Omental fat pad (tissue), 3 donors: ENCODE measurements at regions not wholly inside any gene's neighbourhood (a gene's known extent, or its start where the extent isn't known, plus 50 kb on each side); places are given as distances from the start of the nearest gene placed in this dataset.

Source experiments
- ATAC-seq: fragments of 150-250 bp; one replicate; pipeline ENCODE4 v1.9.1; 2016; ENCODE audit warnings: mild to moderate bottlenecking, moderate library complexity; ENCODE audit not compliant: low FRiP score
- DNase-seq: peaks from one replicate; pipeline ENCODE4 v3.0.0-alpha.2; 2019; ENCODE audit warnings: low spot score
- TF ChIP-seq, protein P1 (sequence below), 3 donors: fragments of 450-650 bp; IDR thresholded peaks; one replicate each; pipeline ENCODE4 v1.5.1; 2016 to 2017; ENCODE audit warnings: antibody characterized with exemption in 3 of 3, mild to moderate bottlenecking in 3 of 3, moderate library complexity in 2 of 3

DNA sequence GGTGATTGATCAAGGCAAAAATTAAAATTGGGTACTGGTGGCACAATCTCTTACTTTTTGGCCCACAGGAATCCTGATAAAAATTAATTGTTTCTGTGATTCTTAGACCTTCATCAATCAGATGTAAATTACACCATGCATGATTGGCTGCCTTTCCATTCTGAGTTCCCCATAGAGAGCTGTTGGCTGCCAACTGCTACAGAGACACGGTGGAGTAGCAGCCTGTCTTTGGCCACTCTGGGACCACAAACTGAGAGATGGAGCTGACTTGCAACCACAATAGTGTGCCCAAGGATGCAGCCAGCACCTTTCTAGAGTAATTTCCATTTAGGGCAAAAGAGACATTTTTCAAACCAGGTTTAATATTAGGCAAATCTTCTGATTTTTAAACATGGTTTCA, 274.3 kb upstream of the MMS22L start:
- ATAC-seq (no peak), DNase-seq (no peak)

DNA sequence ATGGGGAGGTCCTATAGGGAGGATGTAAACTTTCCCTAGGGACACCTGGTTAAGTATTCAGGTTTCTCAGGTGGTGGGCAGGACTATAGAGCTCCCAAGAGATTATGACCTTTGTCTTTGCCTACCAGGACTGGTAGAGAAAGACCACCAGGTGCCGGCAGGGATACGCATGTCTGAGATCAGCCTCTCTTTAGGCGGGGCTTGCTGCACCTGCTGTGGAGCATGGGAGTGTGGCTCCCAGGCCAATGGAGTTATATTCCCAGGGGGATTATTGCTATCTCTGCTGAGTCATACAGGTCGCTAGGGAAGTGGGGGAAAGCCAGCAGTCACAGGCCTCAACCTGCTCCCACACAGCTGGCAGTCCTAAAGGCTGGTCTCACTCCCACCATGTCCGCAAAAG, 280.5 kb upstream of the MMS22L start:
- TF ChIP-seq, protein P1, sequence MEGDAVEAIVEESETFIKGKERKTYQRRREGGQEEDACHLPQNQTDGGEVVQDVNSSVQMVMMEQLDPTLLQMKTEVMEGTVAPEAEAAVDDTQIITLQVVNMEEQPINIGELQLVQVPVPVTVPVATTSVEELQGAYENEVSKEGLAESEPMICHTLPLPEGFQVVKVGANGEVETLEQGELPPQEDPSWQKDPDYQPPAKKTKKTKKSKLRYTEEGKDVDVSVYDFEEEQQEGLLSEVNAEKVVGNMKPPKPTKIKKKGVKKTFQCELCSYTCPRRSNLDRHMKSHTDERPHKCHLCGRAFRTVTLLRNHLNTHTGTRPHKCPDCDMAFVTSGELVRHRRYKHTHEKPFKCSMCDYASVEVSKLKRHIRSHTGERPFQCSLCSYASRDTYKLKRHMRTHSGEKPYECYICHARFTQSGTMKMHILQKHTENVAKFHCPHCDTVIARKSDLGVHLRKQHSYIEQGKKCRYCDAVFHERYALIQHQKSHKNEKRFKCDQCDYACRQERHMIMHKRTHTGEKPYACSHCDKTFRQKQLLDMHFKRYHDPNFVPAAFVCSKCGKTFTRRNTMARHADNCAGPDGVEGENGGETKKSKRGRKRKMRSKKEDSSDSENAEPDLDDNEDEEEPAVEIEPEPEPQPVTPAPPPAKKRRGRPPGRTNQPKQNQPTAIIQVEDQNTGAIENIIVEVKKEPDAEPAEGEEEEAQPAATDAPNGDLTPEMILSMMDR (IDR thresholded peaks at IDR 0.05): no peak
- ATAC-seq (no peak), DNase-seq (no peak)

More for the DNA sequence above, 274.3 kb upstream of the MMS22L start:
- TF ChIP-seq, protein P1 (IDR thresholded peaks at IDR 0.05): no peak

DNA sequence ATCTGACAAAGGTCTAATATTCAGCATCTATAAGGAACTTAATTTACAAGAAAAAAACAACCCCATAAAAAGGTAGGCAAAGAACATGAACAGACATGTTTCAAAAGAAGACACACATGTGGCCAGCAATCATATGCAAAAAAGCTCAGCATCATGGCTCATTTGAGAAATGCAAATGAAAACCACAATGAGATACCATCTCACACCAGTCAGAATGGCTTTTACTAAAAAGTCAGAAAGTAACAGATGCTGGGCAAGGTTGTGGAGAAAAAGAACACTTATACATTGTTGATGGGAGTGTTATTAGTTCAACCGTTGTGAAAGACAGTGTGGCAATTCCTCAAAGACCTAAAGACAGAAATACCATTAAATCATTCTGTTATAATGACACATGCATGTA, 289.9 kb upstream of the MMS22L start:
- TF ChIP-seq, protein P1 (IDR thresholded peaks at IDR 0.05): no peak
- DNase-seq: no peak
- no peak for ATAC-seq

DNA sequence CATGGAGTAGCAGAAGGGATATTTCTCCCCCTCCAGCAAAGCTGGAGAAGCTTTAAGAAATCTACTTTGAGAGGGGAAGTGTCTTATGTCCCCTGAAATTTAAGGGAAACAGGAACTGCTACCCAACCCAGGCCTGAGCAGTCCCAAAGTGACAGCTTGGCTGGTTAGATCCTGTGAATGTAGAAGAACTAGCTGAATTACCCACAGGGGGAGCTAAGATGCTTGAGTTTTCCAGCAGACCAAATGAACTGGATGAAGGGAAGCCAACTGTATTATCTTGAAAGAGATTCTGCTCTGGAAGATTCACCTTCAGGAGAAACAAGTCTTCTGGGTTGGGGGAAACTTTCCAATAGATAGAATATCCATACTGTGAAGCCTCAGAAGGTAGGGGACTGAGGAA, 303.3 kb upstream of the MMS22L start:
- TF ChIP-seq, protein P1 (IDR thresholded peaks at IDR 0.05): no peak
- no peak for ATAC-seq

DNA sequence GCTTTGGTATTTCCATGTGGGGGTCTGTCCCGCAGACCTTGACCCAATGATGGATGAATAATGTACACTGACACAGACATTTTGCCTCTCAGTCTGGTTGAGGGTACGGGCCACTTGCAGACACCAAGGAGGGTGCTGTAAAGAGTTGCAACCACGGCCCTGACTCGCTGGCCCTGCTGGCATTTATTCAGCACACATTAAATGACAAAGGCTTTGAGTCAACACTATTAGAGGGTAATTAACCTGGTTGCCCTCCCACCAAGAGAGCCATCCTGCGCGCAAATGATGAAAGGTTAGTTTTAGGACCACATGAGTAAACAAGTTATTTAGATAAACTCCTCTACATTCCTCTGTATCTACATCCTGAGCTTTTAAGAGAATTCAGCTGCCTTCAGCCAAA, 308.9 kb upstream of the MMS22L start:
- ATAC-seq (no peak), DNase-seq (no peak)
- TF ChIP-seq, protein P1 (IDR thresholded peaks at IDR 0.05): no peak

More for the DNA sequence above, 303.3 kb upstream of the MMS22L start:
- DNase-seq: no peak

DNA sequence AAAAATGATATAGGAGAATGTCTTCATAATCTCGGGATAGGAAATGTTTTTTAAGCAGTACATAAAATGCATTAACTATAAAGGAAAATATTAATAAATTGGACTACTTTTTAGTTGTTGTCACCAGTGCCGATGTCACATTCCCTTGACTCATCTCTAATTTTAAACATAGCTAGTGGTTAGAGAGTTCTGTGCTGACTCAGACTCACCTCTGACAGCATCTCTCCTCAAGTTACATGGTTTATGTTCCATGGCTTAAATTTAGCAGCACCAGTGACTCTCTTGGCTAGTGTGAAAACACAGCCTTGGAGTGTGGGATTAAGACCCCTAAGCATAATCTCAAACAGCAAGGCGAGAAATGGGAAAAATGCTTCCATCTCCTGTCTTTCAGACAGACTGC, 311.8 kb upstream of the MMS22L start:
- DNase-seq (no peak), ATAC-seq (no peak)
- TF ChIP-seq, protein P1 (IDR thresholded peaks at IDR 0.05): no peak

DNA sequence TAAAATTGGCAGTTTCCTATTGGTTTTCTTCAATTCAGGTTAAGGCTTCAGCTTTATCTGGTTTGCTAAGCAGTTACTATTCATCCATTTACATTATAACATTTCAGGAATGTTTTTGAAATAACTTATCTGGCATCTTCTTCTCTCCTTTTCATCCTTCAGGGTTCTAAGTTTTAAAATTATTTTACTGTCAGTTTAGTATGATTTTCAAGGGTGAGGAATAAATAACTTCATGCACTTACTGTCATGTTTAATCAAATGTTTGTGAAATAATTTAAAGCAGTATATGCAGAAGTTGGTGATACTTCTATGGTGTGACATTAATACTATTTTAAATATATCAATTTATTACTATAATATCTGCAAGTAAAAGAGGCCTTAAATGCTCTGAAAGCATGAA, 338.1 kb upstream of the MMS22L start:
- ATAC-seq (no peak), DNase-seq (no peak)
- TF ChIP-seq, protein P1 (IDR thresholded peaks at IDR 0.05): no peak
